RWPE1 (cell line): ENCODE measurements at regions not wholly inside any gene's neighbourhood (a gene's known extent, or its start where the extent isn't known, plus 50 kb on each side); places are given as distances from the start of the nearest gene placed in this dataset.

Experiments
- CTCF ChIA-PET: fragments of 350-600 bp; sonication (Branson Sonifier 250); formaldehyde crosslinking; extraction: SDS; loops from one replicate; lab custom pipeline; 2021; lab: Yijun Ruan, JAX
- POLR2A ChIA-PET: fragments of 400-600 bp; formaldehyde crosslinking; extraction: SDS; loops from one replicate; lab custom pipeline; 2020; ENCODE audit warnings: antibody characterized with exemption; ENCODE audit not compliant: low non-redundant PET; lab: Yijun Ruan, JAX
- DNase-seq: peaks from one replicate; pipeline ENCODE4 v3.0.0; 2012; ENCODE audit warnings: low spot score
- H3K27ac ChIP-seq: fragments of 450-650 bp; 2 replicates; pipeline ENCODE4 v1.5.1; 2017
- CTCF ChIP-seq: fragments of 450-650 bp; conservative IDR thresholded peaks from 2 replicates; pipeline ENCODE4 v1.5.1; 2017; ENCODE audit warnings: low read depth, mild to moderate bottlenecking

GRCh38 chr1:230500063-230500462, 73.9 kb upstream of the PGBD5 start:
- TF ChIP-seq CTCF, result no peak
- ChIA-PET POLR2A (interaction anchor here (0.6 kb wide), 1 partner anchor 659 kb away, joined by 3 read pairs; no protein-coding TSS in a partner anchor), CTCF (interaction anchor here (0.6 kb wide), 1 partner anchor 1491 kb away, joined by 3 read pairs; no protein-coding TSS in a partner anchor)
- no peak overlapping the region for H3K27ac ChIP-seq
- DNase-seq, result no peak

GRCh38 chr1:230499496-230499895, 73.4 kb upstream of the PGBD5 start:
- DNase-seq, result no peak
- TF ChIP-seq CTCF, result no peak
- CTCF ChIA-PET, result no interaction called here
- no peak overlapping the region for H3K27ac ChIP-seq
- POLR2A ChIA-PET, result no interaction called here

- POLR2A ChIA-PET, result no interaction called here
- no peak for TF ChIP-seq CTCF
- CTCF ChIA-PET, result no interaction called here
- H3K27ac ChIP-seq, result no peak overlapping the region
- no peak for DNase-seq
These were observed 72.6 kb upstream of the PGBD5 start for GRCh38 chr1:230498704-230499103.

- no peak overlapping the region for H3K27ac ChIP-seq
- TF ChIP-seq CTCF, result no peak
- DNase-seq, result no peak
- ChIA-PET CTCF (interaction anchor here (0.6 kb wide), 1 partner anchor 114 kb away, joined by 3 read pairs; no protein-coding TSS in a partner anchor), POLR2A (no interaction called here)
These were observed 70.3 kb upstream of the PGBD5 start for GRCh38 chr1:230496451-230496850.

GRCh38 chr1:230495891-230496385, 69.8 kb upstream of the PGBD5 start:
- no peak for DNase-seq
- no peak for TF ChIP-seq CTCF
- ChIA-PET POLR2A (no interaction called here), CTCF (no interaction called here)
- no peak overlapping the region for H3K27ac ChIP-seq

- DNase-seq, result no peak
- ChIA-PET CTCF (no interaction called here), POLR2A (no interaction called here)
- TF ChIP-seq CTCF, result no peak
- no peak overlapping the region for H3K27ac ChIP-seq
These were observed 68.9 kb upstream of the PGBD5 start for GRCh38 chr1:230495076-230495475.
